ENCODE measurements at regions not wholly inside any gene's neighbourhood (a gene's known extent, or its start where the extent isn't known, plus 50 kb on each side); places are given as distances from the start of the nearest gene placed in this dataset.
A peak's percentile ranks its signal among the peaks of the same experiment; 100 is the strongest.

- no peak for DNase-seq
Observed at GRCh38 chr4:71243091-71243833, 95.6 kb upstream of the SLC4A4 start.

GRCh38 chr4:71247706-71248105 lies 91.1 kb upstream of the SLC4A4 start:
- DNase-seq = no peak

- DNase-seq = no peak
Observed at GRCh38 chr4:71251261-71251660, 87.6 kb upstream of the SLC4A4 start.

GRCh38 chr4:71253545-71253944 lies 85.3 kb upstream of the SLC4A4 start:
- no peak for DNase-seq

- no peak for DNase-seq
Observed at GRCh38 chr4:71254451-71255012, 84.3 kb upstream of the SLC4A4 start.

GRCh38 chr4:71255976-71256375 lies 82.8 kb upstream of the SLC4A4 start:
- no peak for DNase-seq

- no peak for DNase-seq
Observed at GRCh38 chr4:71257761-71258160, 81.1 kb upstream of the SLC4A4 start.

GRCh38 chr4:71258323-71258722 lies 80.5 kb upstream of the SLC4A4 start:
- no peak for DNase-seq

GRCh38 chr4:71259280-71259679 lies 79.5 kb upstream of the SLC4A4 start:
- DNase-seq = no peak

GRCh38 chr4:71259911-71260331 lies 78.9 kb upstream of the SLC4A4 start:
- DNase-seq = no peak

GRCh38 chr4:71260544-71260943 lies 78.3 kb upstream of the SLC4A4 start:
- DNase-seq = no peak

- no peak for DNase-seq
Observed at GRCh38 chr4:71261001-71261400, 77.8 kb upstream of the SLC4A4 start.

GRCh38 chr4:71261633-71262121 lies 77.1 kb upstream of the SLC4A4 start:
- no peak for DNase-seq

- no peak for DNase-seq
Observed at GRCh38 chr4:71262161-71262560, 76.7 kb upstream of the SLC4A4 start.

- DNase-seq = no peak
Observed at GRCh38 chr4:71266090-71266794, 72.6 kb upstream of the SLC4A4 start.

- no peak for DNase-seq
Observed at GRCh38 chr4:71267244-71267643, 71.6 kb upstream of the SLC4A4 start.

- no peak for DNase-seq
Observed at GRCh38 chr4:71268166-71268565, 70.7 kb upstream of the SLC4A4 start.

GRCh38 chr4:71269233-71269632 lies 69.6 kb upstream of the SLC4A4 start:
- no peak for DNase-seq

GRCh38 chr4:71270901-71271300 lies 67.9 kb upstream of the SLC4A4 start:
- peak; percentile 3 for DNase-seq

- no peak for DNase-seq
Observed at GRCh38 chr4:71272976-71273375, 65.8 kb upstream of the SLC4A4 start.

GRCh38 chr4:71275004-71275403 lies 63.8 kb upstream of the SLC4A4 start:
- DNase-seq = no peak

GRCh38 chr4:71275570-71275969 lies 63.2 kb upstream of the SLC4A4 start:
- no peak for DNase-seq

- DNase-seq = no peak
Observed at GRCh38 chr4:71277353-71277752, 61.5 kb upstream of the SLC4A4 start.

- DNase-seq = no peak
Observed at GRCh38 chr4:71283642-71284257, 55.1 kb upstream of the SLC4A4 start.

Data from activated CD4-positive, alpha-beta T cell treated with anti-CD3 and anti-CD28 coated beads, Interleukin-2, amount 50 U/mL, for 1 hour (primary cell).